ENCODE measurements at regions not wholly inside any gene's neighbourhood (a gene's known extent, or its start where the extent isn't known, plus 50 kb on each side); places are given as distances from the start of the nearest gene placed in this dataset.

DNA sequence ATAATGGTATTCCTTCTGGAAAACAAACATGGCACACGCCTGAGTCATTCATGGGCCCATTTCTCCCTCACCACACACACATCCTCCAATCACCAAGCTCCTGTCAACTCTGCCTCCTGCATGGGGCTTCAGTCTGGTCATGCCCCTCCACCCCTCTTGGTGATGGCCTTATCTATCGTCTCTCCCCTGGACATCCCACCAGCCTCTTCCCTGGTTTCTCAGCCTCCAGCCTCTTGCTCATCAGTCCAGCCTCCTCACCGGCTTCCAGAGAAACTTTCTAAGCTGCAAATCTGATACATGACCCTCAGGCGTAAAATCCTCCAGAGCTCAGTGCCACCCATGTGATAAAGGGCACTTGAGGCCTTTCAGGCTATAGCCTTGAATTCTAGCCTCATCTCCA, 243.9 kb downstream of the FOXD2 start:
- TF ChIP-seq, protein P1, sequence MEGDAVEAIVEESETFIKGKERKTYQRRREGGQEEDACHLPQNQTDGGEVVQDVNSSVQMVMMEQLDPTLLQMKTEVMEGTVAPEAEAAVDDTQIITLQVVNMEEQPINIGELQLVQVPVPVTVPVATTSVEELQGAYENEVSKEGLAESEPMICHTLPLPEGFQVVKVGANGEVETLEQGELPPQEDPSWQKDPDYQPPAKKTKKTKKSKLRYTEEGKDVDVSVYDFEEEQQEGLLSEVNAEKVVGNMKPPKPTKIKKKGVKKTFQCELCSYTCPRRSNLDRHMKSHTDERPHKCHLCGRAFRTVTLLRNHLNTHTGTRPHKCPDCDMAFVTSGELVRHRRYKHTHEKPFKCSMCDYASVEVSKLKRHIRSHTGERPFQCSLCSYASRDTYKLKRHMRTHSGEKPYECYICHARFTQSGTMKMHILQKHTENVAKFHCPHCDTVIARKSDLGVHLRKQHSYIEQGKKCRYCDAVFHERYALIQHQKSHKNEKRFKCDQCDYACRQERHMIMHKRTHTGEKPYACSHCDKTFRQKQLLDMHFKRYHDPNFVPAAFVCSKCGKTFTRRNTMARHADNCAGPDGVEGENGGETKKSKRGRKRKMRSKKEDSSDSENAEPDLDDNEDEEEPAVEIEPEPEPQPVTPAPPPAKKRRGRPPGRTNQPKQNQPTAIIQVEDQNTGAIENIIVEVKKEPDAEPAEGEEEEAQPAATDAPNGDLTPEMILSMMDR (conservative IDR thresholded peaks at IDR 0.05; ENCODE audit: low read depth, low read length) = no peak
- no peak for TF ChIP-seq EZH2phosphoT487 (IDR thresholded peaks at IDR 0.05; ENCODE audit: borderline replicate concordance, low read length)
